ENCODE measurements at regions not wholly inside any gene's neighbourhood (a gene's known extent, or its start where the extent isn't known, plus 50 kb on each side); places are given as distances from the start of the nearest gene placed in this dataset.
"Not testable (repeated sequence)": the region's sequence is repeated elsewhere in the genome, so short reads cannot be mapped to it uniquely, and the experiment has no call there.

GRCh38 chr1:178609015-178609414 is 96.1 kb downstream of the TEX35 start:
- no peak for DNase-seq

- not testable (repeated sequence) for DNase-seq
These were observed 97.9 kb downstream of the TEX35 start for GRCh38 chr1:178610690-178611410.

GRCh38 chr1:178612261-178612660 is 99.4 kb downstream of the TEX35 start:
- DNase-seq = no peak

GRCh38 chr1:178613271-178613945 is 100.5 kb downstream of the TEX35 start:
- no peak for DNase-seq

- no peak for DNase-seq
These were observed 101.4 kb downstream of the TEX35 start for GRCh38 chr1:178614286-178614685.

- no peak for DNase-seq
These were observed 105.8 kb upstream of the RALGPS2 start for GRCh38 chr1:178619042-178619927.

- DNase-seq = no peak
These were observed 104.2 kb upstream of the RALGPS2 start for GRCh38 chr1:178620584-178621475.

GRCh38 chr1:178621822-178622221 is 103.2 kb upstream of the RALGPS2 start:
- DNase-seq = no peak

- DNase-seq = no peak
These were observed 99.3 kb upstream of the RALGPS2 start for GRCh38 chr1:178625695-178626094.

- DNase-seq = no peak
These were observed 98.0 kb upstream of the RALGPS2 start for GRCh38 chr1:178627037-178627436.

- no peak for DNase-seq
These were observed 96.3 kb upstream of the RALGPS2 start for GRCh38 chr1:178628637-178629251.

GRCh38 chr1:178629252-178630154 is 95.5 kb upstream of the RALGPS2 start:
- no peak for DNase-seq

GRCh38 chr1:178630417-178630816 is 94.6 kb upstream of the RALGPS2 start:
- DNase-seq = no peak

GRCh38 chr1:178632653-178633052 is 92.4 kb upstream of the RALGPS2 start:
- no peak for DNase-seq

- DNase-seq = no peak
These were observed 92.0 kb upstream of the RALGPS2 start for GRCh38 chr1:178633056-178633455.

GRCh38 chr1:178634445-178634844 is 90.6 kb upstream of the RALGPS2 start:
- no peak for DNase-seq

- DNase-seq = no peak
These were observed 87.2 kb upstream of the RALGPS2 start for GRCh38 chr1:178637841-178638240.

GRCh38 chr1:178639326-178639725 is 85.7 kb upstream of the RALGPS2 start:
- DNase-seq = no peak

- no peak for DNase-seq
These were observed 82.8 kb upstream of the RALGPS2 start for GRCh38 chr1:178642282-178642681.

- no peak for DNase-seq
These were observed 81.7 kb upstream of the RALGPS2 start for GRCh38 chr1:178643349-178643748.

- DNase-seq = no peak
These were observed 81.2 kb upstream of the RALGPS2 start for GRCh38 chr1:178643831-178644230.

Measured in NCI-H2171 treated with DMSO at 0.1 percent for 48 hours (cell line).